ENCODE measurements at regions not wholly inside any gene's neighbourhood (a gene's known extent, or its start where the extent isn't known, plus 50 kb on each side); places are given as distances from the start of the nearest gene placed in this dataset.

- Mint-ChIP-seq H3K4me1 (peaks cover 4 to 6% (median 4%) of the 10 kb centered on the region in 3 donors), H3K4me3 (peak overlapping the region in 1 of 8 donors; percentile 55), H3K27ac (no peak overlapping the region), H3K36me3 (no peaks in the 10 kb centered on the region), H3K9me3 (peaks cover 0 to under 1% (median 0%) of the 10 kb centered on the region in 7 donors), H3K27me3 (no peaks in the 10 kb centered on the region)
- DNase-seq = peak; percentile 34
- ATAC-seq (ENCODE audit: low read depth in 2 of 2) = peak; percentile 37 to 51
These were observed 56.1 kb upstream of the SLC35G4 start for GRCh38 chr18:11553098-11553940.

- Mint-ChIP-seq H3K27me3 (no peaks in the 10 kb centered on the region), H3K4me1 (peaks cover 4 to 6% (median 4%) of the 10 kb centered on the region in 3 donors), H3K27ac (no peak overlapping the region), H3K9me3 (peaks cover 8 to 24% (median 10%) of the 10 kb centered on the region in 7 donors), H3K4me3 (no peak overlapping the region), H3K36me3 (no peaks in the 10 kb centered on the region)
- ATAC-seq (ENCODE audit: low read depth in 2 of 2) (no peak), DNase-seq (no peak)
These were observed 60.4 kb upstream of the SLC35G4 start for GRCh38 chr18:11548916-11549551.

- ATAC-seq (ENCODE audit: low read depth in 2 of 2) (no peak), DNase-seq (no peak)
- Mint-ChIP-seq H3K36me3 (no peaks in the 10 kb centered on the region), H3K9me3 (peaks cover 9 to 31% (median 16%) of the 10 kb centered on the region in 7 donors), H3K4me3 (no peak overlapping the region), H3K27me3 (no peaks in the 10 kb centered on the region), H3K27ac (no peak overlapping the region), H3K4me1 (peaks cover 3% of the 10 kb centered on the region in 3 donors)
These were observed 61.0 kb upstream of the SLC35G4 start for GRCh38 chr18:11548396-11548795.

GRCh38 chr18:11544060-11544633 lies 65.2 kb upstream of the SLC35G4 start:
- peaks cover 9 to 37% (median 23%) of the 10 kb centered on the region in 7 donors for H3K9me3 Mint-ChIP-seq
- no peak overlapping the region for H3K27ac Mint-ChIP-seq
- no peak overlapping the region for H3K4me3 Mint-ChIP-seq
- no peaks in the 10 kb centered on the region for H3K4me1 Mint-ChIP-seq
- ATAC-seq (ENCODE audit: low read depth in 2 of 2) = no peak
- no peak for DNase-seq
- H3K36me3 Mint-ChIP-seq = no peaks in the 10 kb centered on the region
- no peaks in the 10 kb centered on the region for H3K27me3 Mint-ChIP-seq

- Mint-ChIP-seq H3K4me3 (no peak overlapping the region), H3K36me3 (no peaks in the 10 kb centered on the region), H3K9me3 (peaks cover 9 to 35% (median 23%) of the 10 kb centered on the region in 7 donors), H3K27ac (peak overlapping the region in 1 of 6 donors; percentile 63), H3K27me3 (no peaks in the 10 kb centered on the region), H3K4me1 (no peaks in the 10 kb centered on the region)
- DNase-seq = no peak
- no peak for ATAC-seq (ENCODE audit: low read depth in 2 of 2)
These were observed 68.2 kb upstream of the SLC35G4 start for GRCh38 chr18:11541179-11541578.

GRCh38 chr18:11533942-11534496 lies 75.4 kb upstream of the SLC35G4 start:
- Mint-ChIP-seq H3K27me3 (no peaks in the 10 kb centered on the region), H3K9me3 (peaks cover 0 to 14% (median 6%) of the 10 kb centered on the region in 7 donors), H3K4me3 (no peak overlapping the region), H3K36me3 (no peaks in the 10 kb centered on the region), H3K4me1 (no peaks in the 10 kb centered on the region), H3K27ac (no peak overlapping the region)
- ATAC-seq (ENCODE audit: low read depth in 2 of 2) (no peak), DNase-seq (no peak)

GRCh38 chr18:11533513-11533890 lies 75.9 kb upstream of the SLC35G4 start:
- no peak overlapping the region for H3K27ac Mint-ChIP-seq
- H3K4me3 Mint-ChIP-seq = no peak overlapping the region
- no peaks in the 10 kb centered on the region for H3K27me3 Mint-ChIP-seq
- H3K9me3 Mint-ChIP-seq = peaks cover 0 to 14% (median 6%) of the 10 kb centered on the region in 7 donors
- ATAC-seq (ENCODE audit: low read depth in 2 of 2) = no peak
- no peaks in the 10 kb centered on the region for H3K4me1 Mint-ChIP-seq
- DNase-seq = no peak
- H3K36me3 Mint-ChIP-seq = no peaks in the 10 kb centered on the region

- H3K27ac Mint-ChIP-seq = peak overlapping the region in 1 of 6 donors; percentile 56
- no peak overlapping the region for H3K4me3 Mint-ChIP-seq
- DNase-seq = no peak
- ATAC-seq (ENCODE audit: low read depth in 2 of 2) = no peak
- H3K9me3 Mint-ChIP-seq = peaks cover 0 to 14% (median 6%) of the 10 kb centered on the region in 7 donors
- no peaks in the 10 kb centered on the region for H3K27me3 Mint-ChIP-seq
- no peaks in the 10 kb centered on the region for H3K36me3 Mint-ChIP-seq
- H3K4me1 Mint-ChIP-seq = no peaks in the 10 kb centered on the region
These were observed 76.5 kb upstream of the SLC35G4 start for GRCh38 chr18:11532758-11533512.

GRCh38 chr18:11529081-11529480 lies 80.3 kb upstream of the SLC35G4 start:
- no peaks in the 10 kb centered on the region for H3K36me3 Mint-ChIP-seq
- H3K9me3 Mint-ChIP-seq = peaks cover 0 to 5% (median 2%) of the 10 kb centered on the region in 7 donors
- no peak overlapping the region for H3K4me3 Mint-ChIP-seq
- H3K27ac Mint-ChIP-seq = no peak overlapping the region
- ATAC-seq (ENCODE audit: low read depth in 2 of 2) = no peak
- no peak for DNase-seq
- peaks cover 0 to 2% (median under 1%) of the 10 kb centered on the region in 3 donors for H3K27me3 Mint-ChIP-seq
- H3K4me1 Mint-ChIP-seq = no peaks in the 10 kb centered on the region

GRCh38 chr18:11526675-11527074 lies 82.7 kb upstream of the SLC35G4 start:
- Mint-ChIP-seq H3K4me1 (no peaks in the 10 kb centered on the region), H3K9me3 (peaks cover 0 to 1% (median 0%) of the 10 kb centered on the region in 7 donors), H3K27ac (no peak overlapping the region), H3K27me3 (peaks cover 0 to 11% (median 8%) of the 10 kb centered on the region in 3 donors), H3K4me3 (no peak overlapping the region), H3K36me3 (no peaks in the 10 kb centered on the region)
- ATAC-seq (ENCODE audit: low read depth in 2 of 2) (no peak), DNase-seq (no peak)

GRCh38 chr18:11523804-11524203 lies 85.6 kb upstream of the SLC35G4 start:
- Mint-ChIP-seq H3K36me3 (no peaks in the 10 kb centered on the region), H3K27me3 (peaks cover 0 to 11% (median 8%) of the 10 kb centered on the region in 3 donors), H3K4me3 (no peak overlapping the region), H3K4me1 (no peaks in the 10 kb centered on the region), H3K27ac (no peak overlapping the region), H3K9me3 (peaks cover 0 to 3% (median 0%) of the 10 kb centered on the region in 7 donors)
- ATAC-seq (ENCODE audit: low read depth in 2 of 2) = no peak
- no peak for DNase-seq

- H3K36me3 Mint-ChIP-seq = no peaks in the 10 kb centered on the region
- no peak for DNase-seq
- no peaks in the 10 kb centered on the region for H3K4me1 Mint-ChIP-seq
- H3K27ac Mint-ChIP-seq = no peak overlapping the region
- H3K9me3 Mint-ChIP-seq = peaks cover 0 to 3% (median 0%) of the 10 kb centered on the region in 7 donors
- H3K27me3 Mint-ChIP-seq = peaks cover 0 to 11% (median 8%) of the 10 kb centered on the region in 3 donors
- no peak overlapping the region for H3K4me3 Mint-ChIP-seq
- no peak for ATAC-seq (ENCODE audit: low read depth in 2 of 2)
These were observed 86.4 kb upstream of the SLC35G4 start for GRCh38 chr18:11522992-11523391.

- no peak overlapping the region for H3K27ac Mint-ChIP-seq
- H3K36me3 Mint-ChIP-seq = no peaks in the 10 kb centered on the region
- H3K9me3 Mint-ChIP-seq = peaks cover 0 to 3% (median 0%) of the 10 kb centered on the region in 7 donors
- no peak overlapping the region for H3K4me3 Mint-ChIP-seq
- DNase-seq = no peak
- H3K4me1 Mint-ChIP-seq = no peaks in the 10 kb centered on the region
- H3K27me3 Mint-ChIP-seq = peaks cover 0 to 11% (median 8%) of the 10 kb centered on the region in 3 donors
- no peak for ATAC-seq (ENCODE audit: low read depth in 2 of 2)
These were observed 87.5 kb upstream of the SLC35G4 start for GRCh38 chr18:11521853-11522252.
